H9 (cell line): ENCODE measurements at regions not wholly inside any gene's neighbourhood (a gene's known extent, or its start where the extent isn't known, plus 50 kb on each side); places are given as distances from the start of the nearest gene placed in this dataset.

ENCODE experiments used
- DNase-seq: peaks from one replicate; pipeline ENCODE4 v3.0.0-alpha.2; 2017
- H2AFZ ChIP-seq: one replicate; pipeline ENCODE4 v1.6.1; 2013; ENCODE audit warnings: mild to moderate bottlenecking, low read length, control low read depth, moderate library complexity
- H2AK5ac ChIP-seq: 2 replicates; pipeline ENCODE4 v1.6.1; 2013; ENCODE audit warnings: low read length, control low read depth, mixed read lengths; ENCODE audit not compliant: insufficient read length
- H2BK120ac ChIP-seq: one replicate; pipeline ENCODE4 v1.6.1; 2013; ENCODE audit warnings: low read depth, mild to moderate bottlenecking, low read length, control low read depth, inconsistent platforms; ENCODE audit not compliant: poor library complexity, severe bottlenecking
- H2BK12ac ChIP-seq: 2 replicates; pipeline ENCODE4 v1.6.1; 2013; ENCODE audit warnings: low read length, control low read depth, mixed read lengths, low read depth; ENCODE audit not compliant: insufficient read length
- H2BK15ac ChIP-seq: 2 replicates; pipeline ENCODE4 v1.6.1; 2013; ENCODE audit warnings: low read depth, low read length, control low read depth
- H2BK20ac ChIP-seq: one replicate; pipeline ENCODE4 v1.6.1; 2013; ENCODE audit warnings: low read depth, mild to moderate bottlenecking, low read length, control low read depth, inconsistent platforms; ENCODE audit not compliant: poor library complexity, severe bottlenecking
- H2BK5ac ChIP-seq: 2 replicates; pipeline ENCODE4 v1.6.1; 2013; ENCODE audit warnings: low read length, control low read depth, mixed read lengths; ENCODE audit not compliant: insufficient read length
- H3K14ac ChIP-seq: 2 replicates; pipeline ENCODE4 v1.6.1; 2013; ENCODE audit warnings: low read length, control low read depth; ENCODE audit not compliant: insufficient read depth
- H3K18ac ChIP-seq: 2 replicates; pipeline ENCODE4 v1.6.1; 2013; ENCODE audit warnings: low read depth, mild to moderate bottlenecking, mixed read lengths, low read length, control low read depth; ENCODE audit not compliant: insufficient read length
- H3K23ac ChIP-seq: 2 replicates; pipeline ENCODE4 v1.6.1; 2013; ENCODE audit warnings: low read length, control low read depth, mixed read lengths, low read depth; ENCODE audit not compliant: insufficient read length
- H3K23me2 ChIP-seq: 2 replicates; pipeline ENCODE4 v1.6.1; 2013; ENCODE audit warnings: low read depth, mild to moderate bottlenecking, mixed read lengths, low read length, control low read depth; ENCODE audit not compliant: insufficient read length, poor library complexity, severe bottlenecking
- H3K27ac ChIP-seq: 2 replicates; pipeline ENCODE4 v1.5.1; 2013; ENCODE audit warnings: low read length, control low read depth, mixed read lengths, low read depth; ENCODE audit not compliant: insufficient read length
- H3K27me3 ChIP-seq: 2 replicates; pipeline ENCODE4 v1.6.1; 2013; ENCODE audit warnings: low read length, control low read depth, inconsistent platforms; ENCODE audit not compliant: insufficient read depth
- H3K4ac ChIP-seq: 2 replicates; pipeline ENCODE4 v1.6.1; 2013; ENCODE audit warnings: low read depth, mild to moderate bottlenecking, control low read depth, inconsistent platforms, low read length, moderate library complexity
- H3K4me1 ChIP-seq: 2 replicates; pipeline ENCODE4 v1.6.1; 2013; ENCODE audit warnings: low read length, control low read depth, inconsistent platforms; ENCODE audit not compliant: insufficient read depth
- H3K4me2 ChIP-seq: 2 replicates; pipeline ENCODE4 v1.6.1; 2013; ENCODE audit warnings: low read length, control low read depth, mixed read lengths; ENCODE audit not compliant: insufficient read length, insufficient read depth
- H3K56ac ChIP-seq: 2 replicates; pipeline ENCODE4 v1.6.1; 2013; ENCODE audit warnings: low read depth, mild to moderate bottlenecking, mixed read lengths, low read length, control low read depth; ENCODE audit not compliant: insufficient read length
- H3K79me1 ChIP-seq: 2 replicates; pipeline ENCODE4 v1.6.1; 2013; ENCODE audit warnings: low read depth, mild to moderate bottlenecking, moderate library complexity, low read length, control low read depth, inconsistent platforms; ENCODE audit not compliant: insufficient read depth, poor library complexity, severe bottlenecking
- H3K79me2 ChIP-seq: 2 replicates; pipeline ENCODE4 v1.6.1; 2013; ENCODE audit warnings: low read length, control low read depth, inconsistent platforms; ENCODE audit not compliant: insufficient read depth
- H3K9ac ChIP-seq: 2 replicates; pipeline ENCODE4 v1.6.1; 2013; ENCODE audit warnings: low read length, control low read depth, mixed read lengths; ENCODE audit not compliant: insufficient read length; ENCODE audit errors: extremely low read depth
- H3K9me3 ChIP-seq: one replicate; pipeline ENCODE4 v1.6.1; 2013; ENCODE audit warnings: low read depth, low read length, inconsistent platforms; ENCODE audit not compliant: control insufficient read depth
- H3T11ph ChIP-seq: one replicate; pipeline ENCODE4 v1.6.1; 2013; ENCODE audit warnings: mild to moderate bottlenecking, low read length, control low read depth, inconsistent platforms
- H4K20me1 ChIP-seq: one replicate; pipeline ENCODE4 v1.6.1; 2013; ENCODE audit not compliant: control insufficient read depth, insufficient read length, insufficient read depth
- H4K5ac ChIP-seq: 2 replicates; pipeline ENCODE4 v1.6.1; 2013; ENCODE audit warnings: low read depth, mild to moderate bottlenecking, mixed read lengths, low read length, control low read depth; ENCODE audit not compliant: insufficient read length
- H4K8ac ChIP-seq: replicated peaks from 2 replicates; pipeline ENCODE4 v1.6.1; 2013; ENCODE audit warnings: low read length, control low read depth, mixed read lengths, low read depth; ENCODE audit not compliant: insufficient read length
- H4K91ac ChIP-seq: 2 replicates; pipeline ENCODE4 v1.6.1; 2013; ENCODE audit warnings: low read depth, mild to moderate bottlenecking, moderate library complexity, mixed read lengths, low read length, control low read depth; ENCODE audit not compliant: insufficient read length
- H3K27ac Mint-ChIP-seq, 3 experiments: 2 replicates in 2 of 3; 3 replicates in 1 of 3; pipeline ENCODE4 v1.8.0; 2020 to 2021; ENCODE audit warnings: mixed read lengths in 3 of 3, mild to moderate bottlenecking in 1 of 3, moderate library complexity in 1 of 3
- H3K27me3 Mint-ChIP-seq: 2 replicates; pipeline ENCODE4 v1.8.0; 2021; ENCODE audit warnings: low read depth, mild to moderate bottlenecking, moderate library complexity, mixed read lengths
- H3K36me3 Mint-ChIP-seq, 3 experiments: 2 replicates in 2 of 3; 3 replicates in 1 of 3; pipeline ENCODE4 v1.8.0; 2020 to 2021; ENCODE audit warnings: low read depth in 3 of 3, mixed read lengths in 3 of 3; ENCODE audit not compliant: insufficient read depth in 1 of 3
- H3K4me1 Mint-ChIP-seq, 2 experiments: 2 replicates each; pipeline ENCODE4 v1.8.0; 2020; ENCODE audit warnings: mixed read lengths in 2 of 2
- H3K4me3 Mint-ChIP-seq, 2 experiments: 2 replicates in 1 of 2; 3 replicates in 1 of 2; pipeline ENCODE4 v1.8.0; 2020 to 2021; ENCODE audit warnings: mild to moderate bottlenecking in 2 of 2, mixed read lengths in 2 of 2, moderate library complexity in 1 of 2
- H3K9me3 Mint-ChIP-seq, 2 experiments: 2 replicates in 1 of 2; 3 replicates in 1 of 2; pipeline ENCODE4 v1.8.0; 2020; ENCODE audit warnings: mild to moderate bottlenecking in 2 of 2, mixed read lengths in 2 of 2, moderate library complexity in 1 of 2
- CTCF ChIP-seq: fragments of 200-600 bp; sonication (generic); conservative IDR thresholded peaks from 3 replicates; pipeline ENCODE4 v1.8.0; 2021; ENCODE audit warnings: antibody characterized with exemption, mild to moderate bottlenecking
- WGBS: extraction: QIAGEN DNeasy Blood & Tissue Kit; methylation state at CpG from one replicate; pipeline ENCODE4 v1.1.7; 2013; ENCODE audit warnings: missing lambda C conversion rate, low lambda C conversion rate, mixed read lengths; ENCODE audit not compliant: insufficient read length; ENCODE audit errors: extremely low coverage; 5-methylcytosine and 5-hydroxymethylcytosine counted together

- H3K27me3 ChIP-seq, result no peaks in the 10 kb centered on the region
- H3K23ac ChIP-seq, result no peak overlapping the region
- no peaks in the 10 kb centered on the region for H3K79me2 ChIP-seq
- no CpG with 5 or more reads among the region's 1 CpG for WGBS
- no peak for DNase-seq
- H3K9ac ChIP-seq, result no peak overlapping the region
- H3K79me1 ChIP-seq, result no peaks in the 10 kb centered on the region
- no peak overlapping the region for H4K91ac ChIP-seq
- Mint-ChIP-seq H3K4me3 (no peak overlapping the region), H3K9me3 (peaks cover 1 to 10% of the 10 kb centered on the region in 2 experiments; a peak in 4 of 5 replicates), H3K27me3 (no peaks in the 10 kb centered on the region), H3K27ac (no peak overlapping the region), H3K4me1 (no peaks in the 10 kb centered on the region), H3K36me3 (peaks cover 0 to 2% (median 0%) of the 10 kb centered on the region in 3 experiments; a peak in 3 of 7 replicates)
- H2BK5ac ChIP-seq, result no peak overlapping the region
- no peak overlapping the region for H2BK20ac ChIP-seq
- no peak overlapping the region for H3K56ac ChIP-seq
- no peaks in the 10 kb centered on the region for H3K9me3 ChIP-seq
- no peaks in the 10 kb centered on the region for H4K20me1 ChIP-seq
- no peak overlapping the region for H3T11ph ChIP-seq
- no peak for TF ChIP-seq CTCF
- H4K8ac ChIP-seq, result no peak overlapping the region
- H2AK5ac ChIP-seq, result no peak overlapping the region
- no peak overlapping the region for H2AFZ ChIP-seq
- no peak overlapping the region for H2BK120ac ChIP-seq
- no peak overlapping the region for H3K4me2 ChIP-seq
- no peak overlapping the region for H3K18ac ChIP-seq
- no peak overlapping the region for H4K5ac ChIP-seq
- H3K4ac ChIP-seq, result no peak overlapping the region
- no peaks in the 10 kb centered on the region for H3K4me1 ChIP-seq
- H2BK12ac ChIP-seq, result no peak overlapping the region
- no peaks in the 10 kb centered on the region for H3K23me2 ChIP-seq
- no peak overlapping the region for H3K27ac ChIP-seq
- no peak overlapping the region for H3K14ac ChIP-seq
- no peak overlapping the region for H2BK15ac ChIP-seq
These were observed 810.1 kb downstream of the FAT4 start for GRCh38 chr4:126124818-126125217.
